NCI-H146 treated with DMSO at 0.1 percent for 48 hours (cell line): ENCODE measurements at regions not wholly inside any gene's neighbourhood (a gene's known extent, or its start where the extent isn't known, plus 50 kb on each side); places are given as distances from the start of the nearest gene placed in this dataset.
"Not testable (repeated sequence)": the region's sequence is repeated elsewhere in the genome, so short reads cannot be mapped to it uniquely, and the experiment has no call there.

Experiments used
- DNase-seq: peaks from one replicate; lab custom pipeline; 2025; ENCODE audit not compliant: unreplicated experiment; lab: John Stamatoyannopoulos, UW

- not testable (repeated sequence) for DNase-seq
These were observed 101.8 kb upstream of the OSBPL11 start for GRCh38 chr3:125697126-125697525.

DNA sequence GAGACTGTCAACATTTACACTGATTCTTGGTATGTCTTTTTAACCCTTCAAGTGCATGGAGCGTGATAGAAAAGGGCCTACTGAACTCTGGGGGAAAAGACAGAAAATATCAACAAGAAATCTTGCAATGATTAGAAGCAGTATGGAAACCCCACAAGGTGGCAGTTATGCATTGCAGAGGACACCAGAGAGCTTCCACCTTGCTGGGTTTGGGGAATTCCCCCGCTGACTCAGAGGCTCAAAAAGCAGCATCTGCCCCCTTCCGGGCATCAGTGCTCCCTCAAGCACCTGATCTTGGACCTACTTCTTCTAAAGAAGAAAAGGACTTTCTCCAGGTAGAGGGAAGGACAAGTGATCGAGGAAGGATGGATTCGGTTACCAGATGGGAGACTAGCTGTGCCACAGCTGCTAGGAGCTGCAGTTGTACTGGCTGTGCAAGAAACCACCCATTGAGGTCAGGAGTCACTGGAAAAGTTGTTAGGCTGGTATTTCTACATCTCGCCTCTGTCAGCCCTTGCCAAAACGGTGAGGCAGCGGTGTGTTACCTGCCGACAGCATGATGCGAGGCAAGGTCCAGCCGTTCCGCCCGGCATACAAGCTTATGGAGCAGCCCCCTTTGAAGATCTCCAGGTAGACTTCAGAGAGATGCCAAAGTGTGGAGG, 102.8 kb upstream of the OSBPL11 start:
- not testable (repeated sequence) for DNase-seq

GRCh38 chr3:125715651-125716050, 120.4 kb upstream of the OSBPL11 start:
- no peak for DNase-seq

DNA sequence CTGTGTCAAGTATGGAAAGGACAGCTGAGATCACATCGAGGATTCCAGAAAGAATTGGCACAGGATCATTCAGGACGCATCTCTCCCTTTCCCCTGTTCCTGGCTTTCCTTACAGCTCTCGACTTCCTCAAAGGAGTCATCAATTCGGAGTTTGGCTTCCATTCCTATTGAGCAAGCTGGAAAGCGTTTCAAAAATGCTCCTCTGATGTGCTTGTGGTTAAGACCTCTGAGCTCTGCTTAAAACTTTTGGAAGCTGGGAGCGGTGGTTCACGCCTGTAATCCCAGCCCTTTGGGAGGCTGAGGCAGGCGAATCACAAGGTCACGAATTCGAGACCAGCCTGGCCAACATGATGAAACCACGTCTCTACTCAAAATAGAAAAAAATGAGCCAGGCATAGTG, 136.9 kb upstream of the OSBPL11 start:
- DNase-seq = not testable (repeated sequence)

DNA sequence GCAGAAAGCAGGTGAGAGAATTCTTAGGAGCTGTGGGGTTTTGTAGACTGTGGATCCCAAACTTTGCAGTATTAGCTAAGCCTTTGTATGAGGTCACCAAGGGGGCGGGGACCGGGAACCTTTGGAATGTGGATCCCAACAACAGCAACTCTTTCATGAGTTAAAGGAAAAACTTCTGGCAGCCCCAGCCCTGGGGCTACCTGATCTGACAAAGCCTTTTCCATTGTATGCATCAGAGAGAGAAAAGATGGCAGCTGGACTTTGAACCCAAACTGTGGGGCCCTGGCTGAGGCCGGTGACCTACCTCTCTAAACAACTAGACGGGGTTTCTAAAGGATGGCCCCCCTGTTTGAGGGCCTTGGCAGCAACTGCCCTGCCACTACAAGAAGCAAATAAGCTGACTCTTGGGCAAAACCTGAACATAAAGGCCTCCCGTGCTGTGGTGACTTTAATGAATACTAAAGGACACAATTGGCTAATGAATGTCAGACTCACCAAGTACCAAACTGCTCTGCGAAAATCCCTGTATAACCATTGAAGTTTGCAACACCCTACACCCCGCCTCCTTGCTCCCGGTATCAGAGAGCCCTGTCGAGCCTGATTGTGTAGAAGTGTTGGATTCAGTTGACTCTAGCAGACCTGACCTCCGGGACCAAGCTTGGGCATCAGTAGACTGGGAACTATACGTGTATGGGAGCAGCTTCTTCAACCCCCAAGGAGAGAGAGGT, 146.9 kb upstream of the OSBPL11 start:
- DNase-seq = not testable (repeated sequence)

DNA sequence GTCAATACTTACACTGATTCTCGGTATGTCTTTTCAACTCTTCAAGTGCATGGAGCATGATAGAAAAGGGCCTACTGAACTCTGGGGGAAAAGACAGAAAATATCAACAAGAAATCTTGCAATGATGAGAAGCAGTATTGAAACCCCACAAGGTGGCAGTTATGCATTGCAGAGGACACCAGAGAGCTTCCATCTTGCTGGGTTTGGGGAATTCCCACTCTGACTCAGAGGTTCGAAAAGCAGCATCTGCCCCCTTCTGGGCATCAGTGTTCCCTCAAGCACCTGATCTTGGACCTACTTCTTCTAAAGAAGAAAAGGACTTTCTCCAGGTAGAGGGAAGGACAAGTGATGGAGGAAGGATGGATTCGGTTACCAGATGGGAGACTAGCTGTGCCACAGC, 147.5 kb upstream of the OSBPL11 start:
- not testable (repeated sequence) for DNase-seq

- not testable (repeated sequence) for DNase-seq
These were observed 161.8 kb upstream of the OSBPL11 start for GRCh38 chr3:125757050-125757449.

DNA sequence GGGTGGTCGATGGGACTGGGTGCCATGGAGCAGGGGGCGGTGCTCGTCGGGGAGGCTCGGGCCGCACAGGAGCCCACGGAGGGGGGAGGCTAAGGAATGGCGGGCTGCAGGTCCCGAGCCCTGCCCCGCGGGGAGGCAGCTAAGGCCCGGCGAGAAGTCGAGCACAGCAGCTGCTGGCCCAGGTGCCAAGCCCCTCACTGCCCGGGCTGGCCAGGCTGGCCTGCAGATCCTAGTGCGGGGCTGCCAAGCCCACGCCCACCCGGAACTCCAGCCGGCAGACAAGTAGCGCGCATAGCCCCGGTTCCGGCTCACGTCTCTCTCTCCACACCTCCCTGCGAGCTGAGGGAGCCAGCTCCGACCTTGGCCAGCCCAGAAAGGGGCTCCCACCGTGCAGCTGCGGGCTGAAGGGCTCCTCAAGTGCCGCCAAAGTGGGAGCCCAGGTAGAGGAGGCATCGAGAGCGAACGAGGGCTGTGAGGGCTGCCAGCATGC, 163.4 kb upstream of the OSBPL11 start:
- DNase-seq = not testable (repeated sequence)

DNA sequence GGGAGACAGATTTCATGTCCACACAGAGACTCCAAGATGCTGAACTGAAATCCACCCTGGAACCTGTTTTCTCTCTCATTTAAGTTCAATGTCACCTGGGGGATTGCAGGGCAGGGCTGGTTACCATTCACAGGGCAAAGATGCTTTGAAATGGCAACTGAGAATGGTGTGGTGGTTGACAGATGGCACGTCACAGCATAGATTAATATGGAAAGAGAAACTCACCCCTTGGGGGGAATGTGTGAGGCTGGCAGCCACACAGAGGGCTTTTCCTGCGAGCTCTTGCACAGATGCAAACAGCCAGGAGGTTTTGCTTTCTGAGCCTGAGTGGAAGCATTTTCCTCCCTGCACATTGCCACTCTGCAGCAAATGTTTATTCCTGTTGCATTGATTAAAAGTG, 167.3 kb upstream of the OSBPL11 start:
- not testable (repeated sequence) for DNase-seq

DNA sequence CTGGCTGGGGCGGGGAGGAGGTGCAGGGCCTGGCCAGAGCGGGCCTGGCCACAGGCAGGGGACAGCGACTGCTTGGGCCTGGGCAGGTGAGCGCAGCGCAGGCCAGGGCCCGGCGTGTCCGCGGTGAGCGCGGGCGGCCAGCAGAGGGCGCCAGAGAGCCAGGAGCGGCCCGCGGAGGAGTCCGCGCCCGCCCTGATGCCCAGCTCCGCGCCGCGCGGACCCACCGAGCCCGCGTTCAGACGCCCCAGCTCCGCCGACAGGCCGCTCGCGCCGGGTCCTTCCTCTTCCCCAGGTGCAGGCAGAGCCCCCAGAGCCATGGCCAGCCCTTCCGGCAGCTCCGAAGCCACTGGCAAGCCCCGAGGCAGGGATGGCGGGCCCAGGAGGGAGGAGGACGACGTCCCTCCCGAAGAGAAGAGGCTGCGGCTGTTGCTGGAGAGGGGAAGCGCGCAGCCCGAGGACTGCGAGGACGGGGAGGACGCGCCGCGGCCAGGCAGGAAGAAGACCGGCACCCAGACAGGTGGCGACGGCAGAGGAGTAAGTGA, 171.1 kb upstream of the OSBPL11 start:
- DNase-seq = peak; percentile 36

DNA sequence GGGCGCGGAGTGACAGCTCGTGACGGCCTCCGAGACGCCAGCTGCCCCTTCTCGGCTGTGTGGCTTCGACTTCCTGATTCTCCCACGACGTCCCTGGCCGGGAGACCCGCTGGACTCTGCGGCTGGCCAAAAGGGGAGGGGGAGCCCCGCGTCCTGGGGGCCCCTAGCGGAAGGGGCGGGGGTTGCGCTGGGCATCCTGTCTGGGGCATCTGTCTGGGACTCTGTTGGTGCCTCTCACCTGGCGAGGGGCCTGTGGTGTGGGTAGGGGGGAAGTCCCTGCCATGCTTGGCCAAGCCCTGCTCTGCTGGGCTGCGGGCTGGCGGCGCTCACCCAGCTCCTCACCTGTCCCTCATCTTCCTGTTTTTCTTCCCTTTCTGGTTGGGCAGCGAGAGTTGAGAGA, 171.6 kb upstream of the OSBPL11 start:
- not testable (repeated sequence) for DNase-seq

DNA sequence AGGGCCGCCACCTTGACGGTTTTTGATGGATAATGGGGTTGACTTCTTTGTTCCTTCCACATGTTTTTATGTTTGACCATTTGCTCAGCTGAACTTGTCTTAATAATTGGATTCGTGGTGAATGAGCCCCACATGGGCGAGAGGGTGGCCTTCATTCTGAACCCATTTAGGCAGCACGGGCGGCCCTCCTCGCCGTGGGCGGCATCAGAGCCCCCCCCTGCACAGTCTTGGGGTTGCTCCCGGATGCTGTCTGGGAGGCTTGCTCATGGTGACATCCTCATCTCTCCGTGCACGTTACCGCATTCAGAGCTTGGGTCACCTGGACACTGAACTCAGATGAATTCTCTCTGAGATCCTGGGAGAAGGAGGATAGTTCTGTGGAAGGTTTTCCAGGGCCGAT, 172.3 kb upstream of the OSBPL11 start:
- no peak for DNase-seq

- not testable (repeated sequence) for DNase-seq
These were observed 173.5 kb upstream of the OSBPL11 start for GRCh38 chr3:125768821-125769220.

DNA sequence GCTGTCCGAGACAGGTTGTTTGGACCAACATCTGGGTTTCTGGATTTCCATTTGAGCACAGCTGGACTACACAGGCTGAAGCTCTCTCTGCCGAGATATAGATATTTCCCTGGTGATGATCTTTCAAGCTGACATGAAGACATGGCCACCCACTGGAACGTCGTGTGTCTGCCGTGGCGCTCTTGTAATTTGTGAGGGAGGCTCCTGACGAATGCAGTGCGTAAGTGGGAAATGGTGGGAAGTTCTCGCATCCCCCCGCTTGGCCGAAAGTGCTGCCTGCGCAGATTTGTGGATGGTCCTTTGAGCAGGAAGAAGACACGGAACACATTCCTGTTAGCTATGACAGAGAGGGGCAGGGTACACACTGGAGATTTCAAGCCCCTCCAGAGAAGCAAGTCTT, 176.2 kb upstream of the OSBPL11 start:
- DNase-seq = not testable (repeated sequence)

- DNase-seq = not testable (repeated sequence)
These were observed 179.2 kb upstream of the OSBPL11 start for GRCh38 chr3:125774433-125775034.

DNA sequence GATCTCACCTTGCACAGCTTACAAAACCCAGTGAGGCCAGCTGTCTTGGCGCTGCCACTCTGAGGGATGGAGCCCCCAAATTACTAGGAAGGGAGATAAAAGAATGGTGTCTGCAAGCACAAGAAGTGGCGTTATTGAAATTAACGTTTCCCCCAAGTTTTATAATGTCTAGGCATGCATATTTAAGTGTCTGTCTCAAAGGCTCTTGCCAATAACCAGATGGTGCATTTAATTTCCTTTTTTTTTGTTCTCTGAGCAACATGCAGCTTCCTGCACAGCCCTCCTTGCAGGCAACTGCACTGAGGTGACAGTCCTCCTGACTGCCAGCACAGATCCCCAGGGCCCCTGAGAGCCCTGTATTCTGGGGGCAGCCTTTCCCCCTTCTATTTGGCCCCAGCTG, 179.8 kb upstream of the OSBPL11 start:
- not testable (repeated sequence) for DNase-seq

- DNase-seq = not testable (repeated sequence)
These were observed 180.5 kb upstream of the OSBPL11 start for GRCh38 chr3:125775606-125776294.

DNA sequence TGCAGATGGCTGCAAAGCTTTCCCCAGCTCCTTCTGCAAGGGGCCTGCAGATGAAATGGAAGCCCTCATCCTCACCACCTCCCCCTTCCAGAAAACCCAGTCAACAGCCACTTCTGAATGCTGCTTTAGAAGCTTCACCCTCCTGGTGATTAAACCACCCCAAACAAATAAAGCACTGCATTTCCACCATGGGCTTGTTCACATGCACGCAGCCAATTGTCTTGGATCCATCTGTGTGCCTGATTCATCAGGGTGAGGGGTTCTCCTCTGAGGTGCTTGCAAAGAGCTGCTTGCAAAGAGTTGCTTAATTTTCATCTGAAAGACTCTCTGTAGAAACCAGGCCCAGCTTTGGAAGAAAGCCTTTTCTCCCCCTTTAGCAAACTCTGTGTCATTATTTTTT, 184.0 kb upstream of the OSBPL11 start:
- DNase-seq = not testable (repeated sequence)

DNA sequence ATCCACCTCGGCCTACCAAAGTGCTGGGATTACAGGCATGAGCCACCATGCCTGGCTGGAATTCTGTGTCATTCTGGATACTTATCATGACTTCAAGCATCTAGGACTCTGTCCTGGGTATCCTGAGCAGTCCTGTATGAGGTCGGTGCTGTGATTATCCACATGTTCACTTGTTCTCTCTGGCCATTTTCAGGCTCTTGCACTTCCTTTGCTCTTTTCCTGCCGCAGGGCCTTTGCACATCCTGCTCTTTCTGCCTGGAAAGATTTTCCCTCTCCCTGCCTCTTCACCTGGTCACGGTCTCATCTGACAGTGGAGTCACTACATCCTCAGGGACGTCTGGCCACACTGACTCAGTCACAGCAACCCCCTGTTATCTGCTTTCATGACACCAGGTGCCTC, 184.6 kb upstream of the OSBPL11 start:
- not testable (repeated sequence) for DNase-seq

DNA sequence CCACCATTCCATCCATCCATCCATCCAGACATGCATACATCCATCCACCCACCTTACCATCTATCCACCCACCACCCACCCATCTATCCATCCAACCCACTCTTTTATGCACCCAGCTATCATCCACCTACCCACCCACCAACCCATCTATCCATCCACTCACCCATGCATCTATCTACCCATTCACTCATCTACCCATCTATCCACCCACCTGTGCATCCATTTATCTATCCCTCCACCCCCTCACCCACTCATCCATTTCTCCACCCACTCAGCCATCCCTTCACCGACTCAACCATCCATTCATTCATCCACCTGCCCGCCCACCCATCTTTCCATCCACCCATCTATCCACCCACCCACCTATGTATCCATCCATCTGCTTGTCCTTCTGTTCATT, 186.4 kb upstream of the OSBPL11 start:
- not testable (repeated sequence) for DNase-seq

DNA sequence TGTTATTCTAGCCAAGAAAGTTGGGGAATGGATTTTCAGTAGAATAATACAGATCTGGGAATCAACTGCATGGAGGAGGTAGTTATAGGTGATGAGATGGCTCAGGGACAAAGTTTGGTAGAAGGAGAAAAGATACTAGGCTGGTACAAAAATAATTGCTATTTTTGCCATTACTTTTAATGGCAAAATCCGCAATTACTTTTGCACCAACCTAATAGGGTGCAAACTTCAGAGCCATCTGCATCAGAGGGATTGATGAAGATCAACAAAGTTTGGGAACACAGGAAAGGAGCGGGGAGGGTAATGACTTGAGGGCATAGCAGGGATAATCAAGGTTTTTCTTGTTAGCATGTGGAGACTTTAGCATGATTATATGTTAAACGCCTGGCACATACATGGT, 178.7 kb upstream of the ROPN1B start:
- not testable (repeated sequence) for DNase-seq
